Body of pancreas (tissue), 4 donors: ENCODE measurements at regions not wholly inside any gene's neighbourhood (a gene's known extent, or its start where the extent isn't known, plus 50 kb on each side); places are given as distances from the start of the nearest gene placed in this dataset.

Source experiments
- ATAC-seq: fragments of 150-250 bp; one replicate; pipeline ENCODE4 v1.9.1; 2016
- DNase-seq, 4 donors: peaks; one replicate each; pipeline ENCODE4 v3.0.0-alpha.2; 2019
- H3K27ac ChIP-seq, 4 donors: fragments of 200-600 bp; sonication (generic); 1 replicate in 3 of 4; 2 replicates in 1 of 4; pipeline versions ENCODE4 v1.5.1 to v1.6.1; 2016 to 2019; ENCODE audit warnings: mild to moderate bottlenecking in 1 of 4, mixed read lengths in 1 of 4, moderate library complexity in 1 of 4
- H3K27me3 ChIP-seq, 2 donors: fragments of 200-600 bp; sonication (generic); one replicate each; pipeline ENCODE4 v1.6.0; 2016; ENCODE audit warnings: mild to moderate bottlenecking in 1 of 2
- H3K36me3 ChIP-seq, 2 donors: fragments of 200-600 bp; sonication (generic); replicated peaks in 1 of 2; 2 replicates each; pipeline ENCODE4 v1.5.1; 2016; ENCODE audit warnings: low read depth in 2 of 2; ENCODE audit not compliant: insufficient read depth in 1 of 2
- H3K4me1 ChIP-seq: fragments of 200-600 bp; sonication (generic); one replicate; pipeline ENCODE4 v1.6.0; 2016
- H3K4me3 ChIP-seq, 2 donors: fragments of 200-600 bp; sonication (generic); 1 replicate in 1 of 2; 2 replicates in 1 of 2; pipeline ENCODE4 v1.5.1; 2016 to 2019
- H3K9me3 ChIP-seq, 3 donors: fragments of 200-600 bp; sonication (generic); 1 replicate in 2 of 3; 2 replicates in 1 of 3; pipeline ENCODE4 v1.5.1; 2016
- POLR2A ChIP-seq, 3 donors: fragments of 450-650 bp; IDR thresholded peaks; one replicate each; pipeline ENCODE4 v1.6.1; 2016; ENCODE audit warnings: antibody characterized with exemption in 3 of 3, mild to moderate bottlenecking in 2 of 3
- WGBS, 2 donors: methylation state at CpG; one replicate each; pipeline ENCODE4 v1.1.5; 2017; 5-methylcytosine and 5-hydroxymethylcytosine counted together
- intact Hi-C: fragments of 100-400 bp; cut with DNase I; formaldehyde crosslinking; loops from one replicate; pipeline ENCODE4 v1.15.1; 2023
- TF ChIP-seq, protein P1 (sequence below), 7 experiments: fragments of 450-650 bp in 4 of 7; fragments of 200-600 bp in 3 of 7; sonication (generic) in 3 of 7; IDR thresholded peaks; one replicate each; pipeline ENCODE4 v1.5.1; 2016 to 2019; ENCODE audit warnings: antibody characterized with exemption in 7 of 7

DNA sequence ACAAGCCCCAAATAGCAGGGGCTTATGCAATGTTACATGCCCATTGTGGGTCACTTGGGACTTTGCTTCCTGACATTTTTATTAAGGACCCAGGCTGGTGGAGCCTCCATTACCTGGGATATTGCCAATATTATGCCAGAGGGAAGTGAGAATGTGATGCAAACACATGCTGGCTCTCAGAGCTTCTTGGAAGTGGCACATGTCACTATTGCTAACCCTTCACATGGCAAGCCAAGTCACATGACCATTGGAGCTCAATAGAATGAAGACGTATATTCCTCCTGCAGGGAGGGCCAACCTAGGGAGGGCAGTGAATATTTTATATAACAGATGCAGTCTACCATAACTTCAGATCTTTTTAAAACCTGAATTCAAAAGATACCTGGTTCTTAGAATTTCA is 140.7 kb upstream of the ZFP64 start:
- WGBS, 2 donors: 33 to 57% methylated on average over 1 of the region's 1 CpG
- intact Hi-C loops: no loop called here
- no peak for TF ChIP-seq POLR2A (IDR thresholded peaks at IDR 0.05)
- TF ChIP-seq, protein P1, sequence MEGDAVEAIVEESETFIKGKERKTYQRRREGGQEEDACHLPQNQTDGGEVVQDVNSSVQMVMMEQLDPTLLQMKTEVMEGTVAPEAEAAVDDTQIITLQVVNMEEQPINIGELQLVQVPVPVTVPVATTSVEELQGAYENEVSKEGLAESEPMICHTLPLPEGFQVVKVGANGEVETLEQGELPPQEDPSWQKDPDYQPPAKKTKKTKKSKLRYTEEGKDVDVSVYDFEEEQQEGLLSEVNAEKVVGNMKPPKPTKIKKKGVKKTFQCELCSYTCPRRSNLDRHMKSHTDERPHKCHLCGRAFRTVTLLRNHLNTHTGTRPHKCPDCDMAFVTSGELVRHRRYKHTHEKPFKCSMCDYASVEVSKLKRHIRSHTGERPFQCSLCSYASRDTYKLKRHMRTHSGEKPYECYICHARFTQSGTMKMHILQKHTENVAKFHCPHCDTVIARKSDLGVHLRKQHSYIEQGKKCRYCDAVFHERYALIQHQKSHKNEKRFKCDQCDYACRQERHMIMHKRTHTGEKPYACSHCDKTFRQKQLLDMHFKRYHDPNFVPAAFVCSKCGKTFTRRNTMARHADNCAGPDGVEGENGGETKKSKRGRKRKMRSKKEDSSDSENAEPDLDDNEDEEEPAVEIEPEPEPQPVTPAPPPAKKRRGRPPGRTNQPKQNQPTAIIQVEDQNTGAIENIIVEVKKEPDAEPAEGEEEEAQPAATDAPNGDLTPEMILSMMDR (IDR thresholded peaks at IDR 0.05): no peak
- H3K36me3 ChIP-seq: no peaks in the 10 kb centered on the region
- DNase-seq (no peak), ATAC-seq (no peak)
- H3K4me1 ChIP-seq: no peaks in the 10 kb centered on the region
- no peaks in the 10 kb centered on the region for H3K27me3 ChIP-seq
- no peaks in the 10 kb centered on the region for H3K9me3 ChIP-seq
- H3K4me3 ChIP-seq: no peak overlapping the region
- no peak overlapping the region for H3K27ac ChIP-seq

GRCh38 chr20:52331655-52332054 is 140.1 kb upstream of the ZFP64 start:
- 59 to 74% methylated on average over 2 of the region's 2 CpGs for WGBS, 2 donors
- no peaks in the 10 kb centered on the region for H3K9me3 ChIP-seq
- H3K4me3 ChIP-seq: no peak overlapping the region
- no peaks in the 10 kb centered on the region for H3K4me1 ChIP-seq
- intact Hi-C loops: no loop called here
- no peaks in the 10 kb centered on the region for H3K36me3 ChIP-seq
- TF ChIP-seq, protein P1 (IDR thresholded peaks at IDR 0.05): no peak
- TF ChIP-seq POLR2A (IDR thresholded peaks at IDR 0.05): no peak
- no peaks in the 10 kb centered on the region for H3K27me3 ChIP-seq
- no peak for ATAC-seq
- H3K27ac ChIP-seq: no peak overlapping the region
- no peak for DNase-seq

- H3K9me3 ChIP-seq: no peaks in the 10 kb centered on the region
- TF ChIP-seq, protein P1 (IDR thresholded peaks at IDR 0.05): no peak
- H3K27me3 ChIP-seq: no peaks in the 10 kb centered on the region
- intact Hi-C loops: no loop called here
- no peaks in the 10 kb centered on the region for H3K36me3 ChIP-seq
- no peak overlapping the region for H3K4me3 ChIP-seq
- ATAC-seq (no peak), DNase-seq (no peak)
- H3K27ac ChIP-seq: no peak overlapping the region
- H3K4me1 ChIP-seq: no peaks in the 10 kb centered on the region
- 70 to 72% methylated on average over 3 of the region's 3 CpGs for WGBS, 2 donors
Observed at GRCh38 chr20:52321396-52321795, 129.8 kb upstream of the ZFP64 start.

DNA sequence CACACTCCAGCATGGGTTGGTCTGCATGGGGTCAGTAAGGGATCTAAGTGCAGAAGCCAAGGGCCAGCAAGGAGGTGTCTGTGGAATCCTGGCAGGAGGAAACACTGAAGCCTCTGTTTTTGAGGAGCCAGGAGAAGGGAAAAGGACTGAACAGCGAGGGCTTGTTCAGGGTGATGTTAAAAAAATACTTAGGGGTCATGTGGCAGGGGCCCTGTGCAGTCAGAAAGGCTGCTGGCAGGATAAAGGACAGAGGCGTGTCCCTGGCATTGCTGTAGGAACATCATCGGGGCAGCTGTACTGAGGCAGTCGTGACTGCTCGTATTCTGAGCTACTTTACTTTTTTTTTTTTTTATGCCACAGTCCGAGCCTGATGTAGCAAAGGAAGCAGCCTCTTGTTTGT is 127.1 kb upstream of the ZFP64 start:
- H3K36me3 ChIP-seq: no peaks in the 10 kb centered on the region
- no peaks in the 10 kb centered on the region for H3K9me3 ChIP-seq
- H3K4me1 ChIP-seq: peaks cover 1% of the 10 kb centered on the region
- H3K27me3 ChIP-seq: no peaks in the 10 kb centered on the region
- TF ChIP-seq POLR2A (IDR thresholded peaks at IDR 0.05): no peak
- TF ChIP-seq, protein P1 (IDR thresholded peaks at IDR 0.05): no peak
- WGBS, 2 donors: 46 to 47% methylated on average over 6 of the region's 6 CpGs
- no peak overlapping the region for H3K27ac ChIP-seq
- DNase-seq: no peak
- ATAC-seq: no peak
- intact Hi-C loops: loop anchor here (10.0 kb wide), 1 partner anchor 1226 kb away; no protein-coding TSS in a partner anchor
- no peak overlapping the region for H3K4me3 ChIP-seq

DNA sequence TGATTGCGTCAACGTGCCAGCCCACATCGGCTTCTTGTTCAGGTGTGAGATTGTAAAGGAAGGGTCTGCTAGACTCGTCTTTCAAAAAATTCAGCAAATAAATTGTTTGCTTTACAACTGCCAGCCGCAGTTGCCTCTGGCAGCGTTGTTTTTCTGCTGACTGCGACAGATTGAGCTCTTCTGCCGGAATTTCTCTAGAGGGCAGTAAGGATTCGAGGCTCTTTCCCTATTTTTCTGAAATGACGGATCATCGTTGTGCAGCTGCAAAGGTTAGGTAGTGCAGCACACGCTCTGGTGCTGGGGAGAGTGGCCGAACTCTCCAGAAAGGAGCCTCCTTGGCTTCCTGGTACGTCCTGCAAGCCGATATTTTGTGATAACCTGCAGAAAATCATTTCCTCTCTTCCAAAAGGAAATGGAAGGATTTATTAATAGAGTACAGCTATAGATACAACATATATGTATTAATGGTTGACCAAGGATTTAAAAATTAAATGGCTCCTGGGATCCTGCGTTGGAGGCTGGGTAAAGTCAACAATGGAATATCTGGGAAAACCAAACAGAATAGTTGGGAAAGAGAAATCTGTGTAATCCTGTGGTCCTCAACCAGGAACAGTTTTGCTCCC is 121.9 kb upstream of the ZFP64 start:
- ATAC-seq (peak; percentile 35), DNase-seq (peak; percentile 9 to 21 (median 16))
- no peak overlapping the region for H3K4me3 ChIP-seq
- H3K27me3 ChIP-seq: no peaks in the 10 kb centered on the region
- TF ChIP-seq POLR2A (IDR thresholded peaks at IDR 0.05): no peak
- TF ChIP-seq, protein P1 (IDR thresholded peaks at IDR 0.05): peak in 6 of 7 experiments; percentile 16 to 49 (median 32)
- no peak overlapping the region for H3K27ac ChIP-seq
- intact Hi-C loops: loop anchor here (10.0 kb wide), 1 partner anchor 1231 kb away; no protein-coding TSS in a partner anchor
- H3K9me3 ChIP-seq: no peaks in the 10 kb centered on the region
- H3K4me1 ChIP-seq: peaks cover 5% of the 10 kb centered on the region
- no peaks in the 10 kb centered on the region for H3K36me3 ChIP-seq
- WGBS, 2 donors: 8 to 9% methylated on average over 16 of the region's 16 CpGs
